IMR-90 (cell line): ENCODE measurements at regions not wholly inside any gene's neighbourhood (a gene's known extent, or its start where the extent isn't known, plus 50 kb on each side); places are given as distances from the start of the nearest gene placed in this dataset.

Experiments used
- BHLHE40 ChIP-seq: fragments of 150-350 bp; IDR thresholded peaks from 2 replicates; pipeline ENCODE4 v1.6.1; 2016; ENCODE audit warnings: mild to moderate bottlenecking, low read depth, low read length
- CHD1 ChIP-seq: IDR thresholded peaks from 2 replicates; pipeline ENCODE4 v1.6.1; 2012; ENCODE audit warnings: low read depth, low read length, improper control_type of control experiment
- FOS ChIP-seq: fragments of 150-350 bp; IDR thresholded peaks from 2 replicates; pipeline ENCODE4 v1.6.1; 2016; ENCODE audit warnings: low read depth, low read length
- MAFK ChIP-seq: IDR thresholded peaks from 2 replicates; pipeline ENCODE4 v1.6.1; 2012; ENCODE audit warnings: low read depth, low read length, improper control_type of control experiment
- MAZ ChIP-seq: IDR thresholded peaks from 2 replicates; pipeline ENCODE4 v1.6.1; 2012; ENCODE audit warnings: low read depth, mild to moderate bottlenecking, low read length, improper control_type of control experiment, moderate library complexity, borderline replicate concordance
- MXI1 ChIP-seq: IDR thresholded peaks from 2 replicates; pipeline ENCODE4 v1.6.1; 2012; ENCODE audit warnings: low read depth, mild to moderate bottlenecking, low read length, moderate library complexity, borderline replicate concordance
- POLR2A ChIP-seq: IDR thresholded peaks from 2 replicates; pipeline ENCODE4 v1.6.1; 2012; ENCODE audit warnings: mild to moderate bottlenecking, low read depth, low read length
- RAD21 ChIP-seq: IDR thresholded peaks from 2 replicates; pipeline ENCODE4 v1.6.1; 2012; ENCODE audit warnings: low read length, improper control_type of control experiment
- RFX5 ChIP-seq: IDR thresholded peaks from 2 replicates; pipeline ENCODE4 v1.8.0; 2012; ENCODE audit warnings: low read depth, mild to moderate bottlenecking, low read length, moderate library complexity
- SMC3 ChIP-seq: fragments of 150-350 bp; IDR thresholded peaks from 2 replicates; pipeline ENCODE4 v1.6.1; 2016; ENCODE audit warnings: low read depth, mild to moderate bottlenecking, antibody characterized with exemption, low read length, moderate library complexity
- TF ChIP-seq, protein P1 (sequence below): conservative IDR thresholded peaks from 2 replicates; pipeline ENCODE4 v1.5.1; 2012; ENCODE audit warnings: mild to moderate bottlenecking, low read depth, low read length, improper control_type of control experiment
- TF ChIP-seq, protein P2 (sequence below): fragments of 150-350 bp; IDR thresholded peaks from 2 replicates; pipeline ENCODE4 v1.6.1; 2017; ENCODE audit warnings: mild to moderate bottlenecking, antibody characterized with exemption, low read length, low read depth

DNA sequence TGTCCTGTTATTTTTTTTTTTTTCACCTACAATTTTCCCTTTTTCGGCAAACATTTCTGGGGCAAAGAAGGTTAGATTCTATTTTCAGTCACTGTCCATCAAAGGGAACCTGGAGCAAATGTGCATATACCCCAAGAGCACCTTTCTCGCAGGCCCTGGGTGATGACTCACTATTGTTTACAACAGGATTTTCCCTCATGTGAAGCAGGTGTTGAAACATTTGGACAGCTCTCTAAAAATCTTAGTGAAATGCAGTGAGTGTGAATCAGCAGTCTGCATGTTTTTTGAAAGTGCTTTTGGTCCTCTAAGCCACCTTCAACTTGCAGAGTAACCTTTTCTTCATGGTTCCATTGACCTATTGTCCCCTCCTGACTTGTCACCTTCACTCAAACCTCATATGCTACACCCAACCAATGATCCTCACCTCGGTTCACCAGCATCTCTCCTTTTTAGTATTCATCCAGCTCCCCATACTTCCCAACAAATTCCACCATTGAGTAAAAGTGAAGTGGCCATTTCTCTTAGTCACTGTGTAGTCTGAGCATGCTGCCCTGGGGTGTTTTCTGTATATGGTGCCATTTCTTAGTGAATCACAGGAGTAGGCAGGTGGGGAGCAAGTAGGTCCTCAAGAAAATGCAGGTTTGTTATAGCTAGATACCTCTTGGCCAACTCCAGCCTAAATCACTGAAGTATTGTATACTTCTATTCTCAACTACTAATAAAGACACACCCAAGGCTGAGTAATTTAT, 260.2 kb downstream of the BMP4 start:
- TF ChIP-seq POLR2A (no peak), RFX5 (no peak), BHLHE40 (no peak), RAD21 (no peak), SMC3 (no peak), FOS (no peak), MAFK (no peak), CHD1 (no peak), MAZ (no peak), MXI1 (no peak)
- TF ChIP-seq, protein P1, sequence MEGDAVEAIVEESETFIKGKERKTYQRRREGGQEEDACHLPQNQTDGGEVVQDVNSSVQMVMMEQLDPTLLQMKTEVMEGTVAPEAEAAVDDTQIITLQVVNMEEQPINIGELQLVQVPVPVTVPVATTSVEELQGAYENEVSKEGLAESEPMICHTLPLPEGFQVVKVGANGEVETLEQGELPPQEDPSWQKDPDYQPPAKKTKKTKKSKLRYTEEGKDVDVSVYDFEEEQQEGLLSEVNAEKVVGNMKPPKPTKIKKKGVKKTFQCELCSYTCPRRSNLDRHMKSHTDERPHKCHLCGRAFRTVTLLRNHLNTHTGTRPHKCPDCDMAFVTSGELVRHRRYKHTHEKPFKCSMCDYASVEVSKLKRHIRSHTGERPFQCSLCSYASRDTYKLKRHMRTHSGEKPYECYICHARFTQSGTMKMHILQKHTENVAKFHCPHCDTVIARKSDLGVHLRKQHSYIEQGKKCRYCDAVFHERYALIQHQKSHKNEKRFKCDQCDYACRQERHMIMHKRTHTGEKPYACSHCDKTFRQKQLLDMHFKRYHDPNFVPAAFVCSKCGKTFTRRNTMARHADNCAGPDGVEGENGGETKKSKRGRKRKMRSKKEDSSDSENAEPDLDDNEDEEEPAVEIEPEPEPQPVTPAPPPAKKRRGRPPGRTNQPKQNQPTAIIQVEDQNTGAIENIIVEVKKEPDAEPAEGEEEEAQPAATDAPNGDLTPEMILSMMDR = no peak
- TF ChIP-seq, protein P2, sequence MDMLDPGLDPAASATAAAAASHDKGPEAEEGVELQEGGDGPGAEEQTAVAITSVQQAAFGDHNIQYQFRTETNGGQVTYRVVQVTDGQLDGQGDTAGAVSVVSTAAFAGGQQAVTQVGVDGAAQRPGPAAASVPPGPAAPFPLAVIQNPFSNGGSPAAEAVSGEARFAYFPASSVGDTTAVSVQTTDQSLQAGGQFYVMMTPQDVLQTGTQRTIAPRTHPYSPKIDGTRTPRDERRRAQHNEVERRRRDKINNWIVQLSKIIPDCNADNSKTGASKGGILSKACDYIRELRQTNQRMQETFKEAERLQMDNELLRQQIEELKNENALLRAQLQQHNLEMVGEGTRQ = no peak
